Epithelial cell of prostate (primary cell): ENCODE measurements at regions not wholly inside any gene's neighbourhood (a gene's known extent, or its start where the extent isn't known, plus 50 kb on each side); places are given as distances from the start of the nearest gene placed in this dataset.
"Not testable (repeated sequence)": the region's sequence is repeated elsewhere in the genome, so short reads cannot be mapped to it uniquely, and the experiment has no call there.

Experiments used
- DNase-seq: peaks from one replicate; pipeline ENCODE4 v3.0.0-alpha.2; 2011; ENCODE audit warnings: low read depth, low spot score
- H3K27ac ChIP-seq: fragments of 450-650 bp; 2 replicates; pipeline ENCODE4 v1.5.1; 2017; ENCODE audit warnings: mild to moderate bottlenecking

GRCh38 chr3:173221010-173221409 is 80.0 kb upstream of the SPATA16 start:
- no peak overlapping the region for H3K27ac ChIP-seq
- no peak for DNase-seq

DNA sequence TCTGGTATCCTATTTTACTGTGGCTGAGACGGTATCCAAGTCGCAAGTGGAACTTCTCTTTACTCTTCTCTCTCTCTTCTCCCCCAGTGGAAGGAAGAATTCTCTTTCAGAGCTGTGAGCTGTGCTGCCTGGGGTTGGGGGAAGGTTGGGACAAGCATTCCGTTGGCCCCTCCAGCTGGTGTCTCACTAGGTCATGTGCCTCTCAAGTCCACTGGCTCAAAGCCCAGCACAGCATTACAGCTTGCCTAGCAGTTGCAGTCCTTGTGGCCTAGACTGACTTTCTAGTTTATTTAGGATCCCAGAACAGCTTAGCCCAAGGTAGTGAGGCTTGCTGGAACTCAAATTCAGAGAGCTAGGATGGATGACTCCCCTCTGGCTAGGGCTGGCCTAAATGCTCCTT is 76.1 kb upstream of the SPATA16 start:
- no peak for DNase-seq
- no peak overlapping the region for H3K27ac ChIP-seq

GRCh38 chr3:173216063-173216462 is 75.0 kb upstream of the SPATA16 start:
- no peak for DNase-seq
- H3K27ac ChIP-seq, result no peak overlapping the region

DNA sequence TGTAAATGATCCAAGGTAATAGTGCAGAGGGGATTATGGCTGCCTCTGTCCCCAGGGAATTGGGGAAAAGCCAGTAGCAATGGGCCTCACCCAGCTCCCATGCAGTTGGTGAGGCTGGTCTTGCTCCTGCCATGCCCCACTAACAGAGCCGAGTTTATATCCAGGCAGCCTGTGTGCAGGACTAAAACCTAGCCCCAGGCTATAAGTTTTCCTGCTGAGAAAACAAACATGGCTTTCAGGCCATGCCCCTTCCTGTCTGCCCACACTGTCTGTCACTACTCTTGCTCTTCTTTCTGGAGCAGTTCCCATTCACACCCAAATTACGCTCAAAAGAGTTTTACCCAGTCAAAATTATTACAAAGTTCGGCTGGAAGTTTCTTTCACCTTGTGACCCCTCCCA is 73.5 kb upstream of the SPATA16 start:
- no peak for DNase-seq

GRCh38 chr3:173199568-173199967 is 58.5 kb upstream of the SPATA16 start:
- H3K27ac ChIP-seq, result no peak overlapping the region
- DNase-seq, result no peak

More for the DNA sequence above, 73.5 kb upstream of the SPATA16 start:
- no peak overlapping the region for H3K27ac ChIP-seq

DNA sequence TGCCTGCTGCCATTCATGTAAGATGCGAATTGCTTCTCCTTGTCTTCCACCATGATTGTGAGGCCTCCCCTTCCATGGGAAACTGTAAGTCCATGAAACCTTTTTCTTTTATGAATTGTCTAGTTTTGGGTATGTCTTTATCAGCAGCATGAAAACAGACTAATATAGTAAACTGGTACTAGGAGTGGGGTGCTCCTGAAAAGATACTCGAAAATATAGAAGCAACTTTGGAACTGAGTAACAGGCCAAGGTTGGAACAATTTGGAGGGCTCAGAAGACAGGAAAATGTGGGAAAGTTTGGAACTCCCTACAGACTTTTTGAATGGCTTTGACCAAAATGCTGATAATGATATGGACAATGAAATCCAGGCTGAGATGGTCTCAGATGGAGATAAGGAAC is 53.8 kb upstream of the SPATA16 start:
- not testable (repeated sequence) for DNase-seq, H3K27ac ChIP-seq

DNA sequence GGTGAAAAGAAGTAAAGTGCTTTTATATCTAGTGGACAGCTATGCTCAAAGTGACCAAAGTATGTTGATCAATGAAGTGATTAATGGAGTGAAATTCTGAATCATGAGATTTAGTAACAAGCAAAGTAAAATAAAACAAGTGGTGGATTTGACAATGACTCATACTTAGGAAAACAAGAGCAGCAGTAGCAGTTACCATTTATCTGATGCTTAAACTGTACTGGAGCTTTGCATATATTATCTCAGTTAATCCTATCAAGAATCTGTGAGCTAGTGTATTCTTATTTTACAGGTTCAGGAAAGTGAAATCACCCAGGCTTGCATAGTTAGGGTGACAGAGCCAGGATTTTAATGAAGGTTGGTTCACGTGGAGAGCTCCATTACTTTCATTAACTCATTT is 50.6 kb upstream of the SPATA16 start:
- DNase-seq, result peak; percentile 5
- H3K27ac ChIP-seq, result no peak overlapping the region
